ENCODE measurements at regions not wholly inside any gene's neighbourhood (a gene's known extent, or its start where the extent isn't known, plus 50 kb on each side); places are given as distances from the start of the nearest gene placed in this dataset.

DNA sequence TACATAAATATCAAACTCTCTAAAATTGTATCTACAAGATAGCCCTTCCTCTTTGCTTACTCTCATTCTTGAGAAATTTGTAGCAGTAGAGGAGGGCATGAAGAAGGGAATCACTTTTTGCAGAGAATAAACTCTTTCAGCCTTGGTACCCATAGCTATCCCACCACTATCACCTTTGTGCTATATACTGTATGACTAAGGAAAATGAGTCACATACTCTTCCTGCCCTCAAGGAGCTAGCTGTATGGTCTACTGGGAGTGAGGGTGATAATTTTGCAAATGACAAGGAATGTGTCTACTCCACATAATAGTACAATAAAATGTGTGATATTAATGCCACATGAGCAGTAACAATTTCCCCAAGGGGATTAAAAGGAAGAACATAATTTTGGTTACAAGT is 184.6 kb upstream of the WSB1 start:
- Histone ChIP-seq H3K27me3 (no peaks in the 10 kb centered on the region), H3K9me3 (no peaks in the 10 kb centered on the region), H3K36me3 (no peaks in the 10 kb centered on the region), H3K27ac (no peak overlapping the region), H3K4me3 (no peak overlapping the region), H3K4me1 (no peaks in the 10 kb centered on the region)
- intact Hi-C loops (cut with DNase I), result no loop called here
- TF ChIP-seq POLR2A (IDR thresholded peaks at IDR 0.05), result no peak
- TF ChIP-seq, protein P1, sequence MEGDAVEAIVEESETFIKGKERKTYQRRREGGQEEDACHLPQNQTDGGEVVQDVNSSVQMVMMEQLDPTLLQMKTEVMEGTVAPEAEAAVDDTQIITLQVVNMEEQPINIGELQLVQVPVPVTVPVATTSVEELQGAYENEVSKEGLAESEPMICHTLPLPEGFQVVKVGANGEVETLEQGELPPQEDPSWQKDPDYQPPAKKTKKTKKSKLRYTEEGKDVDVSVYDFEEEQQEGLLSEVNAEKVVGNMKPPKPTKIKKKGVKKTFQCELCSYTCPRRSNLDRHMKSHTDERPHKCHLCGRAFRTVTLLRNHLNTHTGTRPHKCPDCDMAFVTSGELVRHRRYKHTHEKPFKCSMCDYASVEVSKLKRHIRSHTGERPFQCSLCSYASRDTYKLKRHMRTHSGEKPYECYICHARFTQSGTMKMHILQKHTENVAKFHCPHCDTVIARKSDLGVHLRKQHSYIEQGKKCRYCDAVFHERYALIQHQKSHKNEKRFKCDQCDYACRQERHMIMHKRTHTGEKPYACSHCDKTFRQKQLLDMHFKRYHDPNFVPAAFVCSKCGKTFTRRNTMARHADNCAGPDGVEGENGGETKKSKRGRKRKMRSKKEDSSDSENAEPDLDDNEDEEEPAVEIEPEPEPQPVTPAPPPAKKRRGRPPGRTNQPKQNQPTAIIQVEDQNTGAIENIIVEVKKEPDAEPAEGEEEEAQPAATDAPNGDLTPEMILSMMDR (IDR thresholded peaks at IDR 0.05), result no peak
- no peak for DNase-seq

DNA sequence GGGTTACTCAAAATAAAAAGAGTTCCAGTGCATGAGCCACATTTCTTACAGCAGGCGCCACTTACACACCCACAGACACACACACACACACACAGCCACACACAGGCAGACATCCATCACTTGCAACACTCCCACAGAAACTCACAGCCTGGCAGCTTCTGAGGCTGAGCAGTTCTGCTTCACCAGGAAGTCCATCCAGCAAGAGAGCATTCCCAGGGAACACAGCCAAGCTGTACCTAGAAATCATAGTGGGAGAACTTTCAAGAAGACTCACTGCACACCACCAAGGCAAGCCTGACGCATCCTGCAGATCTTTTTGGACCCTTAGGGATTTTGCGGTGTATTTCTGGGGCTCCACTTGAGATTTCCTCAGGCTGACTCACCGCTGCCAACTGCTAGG is 140.9 kb upstream of the WSB1 start:
- H3K9me3 ChIP-seq, result no peaks in the 10 kb centered on the region
- H3K4me1 ChIP-seq, result no peaks in the 10 kb centered on the region
- WGBS, 2 donors, result 70 to 80% methylated on average over 1 to 3 of the region's 4 CpGs
- no peaks in the 10 kb centered on the region for H3K27me3 ChIP-seq
- no peaks in the 10 kb centered on the region for H3K36me3 ChIP-seq
- no peak for DNase-seq
- H3K4me3 ChIP-seq, result no peak overlapping the region
- intact Hi-C loops (cut with DNase I), result no loop called here
- TF ChIP-seq, protein P1 (IDR thresholded peaks at IDR 0.05), result no peak
- TF ChIP-seq POLR2A (IDR thresholded peaks at IDR 0.05), result no peak
- H3K27ac ChIP-seq, result no peak overlapping the region

DNA sequence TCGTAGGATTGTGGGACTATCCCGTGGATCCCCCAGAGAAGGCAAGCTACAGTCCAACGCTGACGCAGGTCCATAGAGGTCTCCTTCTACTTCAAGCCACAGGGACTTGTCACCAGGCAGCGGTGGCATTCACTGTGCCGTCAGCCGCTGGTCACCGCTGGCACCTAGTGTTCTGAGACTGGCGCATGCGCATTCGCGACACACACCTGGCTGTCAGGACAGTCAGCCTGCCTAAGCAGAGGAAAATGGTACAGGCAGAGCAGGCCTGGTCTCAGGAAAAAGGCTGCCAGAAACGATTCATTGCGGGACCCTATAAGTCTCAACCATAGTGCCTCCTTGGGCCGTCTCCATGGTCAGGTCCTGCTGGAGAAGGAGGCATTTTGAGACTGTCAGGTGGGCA is 138.0 kb upstream of the WSB1 start:
- H3K27me3 ChIP-seq, result no peaks in the 10 kb centered on the region
- no peak for DNase-seq
- intact Hi-C loops (cut with DNase I), result no loop called here
- no peak overlapping the region for H3K4me3 ChIP-seq
- 92 to 100% methylated on average over 1 to 13 of the region's 15 CpGs for WGBS, 2 donors
- H3K4me1 ChIP-seq, result no peaks in the 10 kb centered on the region
- no peaks in the 10 kb centered on the region for H3K9me3 ChIP-seq
- no peak overlapping the region for H3K27ac ChIP-seq
- H3K36me3 ChIP-seq, result no peaks in the 10 kb centered on the region
- TF ChIP-seq, protein P1 (IDR thresholded peaks at IDR 0.05), result no peak
- TF ChIP-seq POLR2A (IDR thresholded peaks at IDR 0.05), result no peak

GRCh38 chr17:27157297-27157696 is 136.6 kb upstream of the WSB1 start:
- no peak for DNase-seq
- Histone ChIP-seq H3K9me3 (no peaks in the 10 kb centered on the region), H3K27me3 (no peaks in the 10 kb centered on the region), H3K4me3 (no peak overlapping the region), H3K27ac (no peak overlapping the region), H3K4me1 (no peaks in the 10 kb centered on the region), H3K36me3 (no peaks in the 10 kb centered on the region)
- WGBS, 2 donors, result 73 to 86% methylated on average over 8 of the region's 8 CpGs
- intact Hi-C loops (cut with DNase I), result no loop called here
- TF ChIP-seq, protein P1 (IDR thresholded peaks at IDR 0.05), result no peak
- no peak for TF ChIP-seq POLR2A (IDR thresholded peaks at IDR 0.05)

GRCh38 chr17:27157898-27158297 is 136.0 kb upstream of the WSB1 start:
- H3K4me1 ChIP-seq, result no peaks in the 10 kb centered on the region
- no peak overlapping the region for H3K4me3 ChIP-seq
- TF ChIP-seq POLR2A (IDR thresholded peaks at IDR 0.05), result no peak
- TF ChIP-seq, protein P1 (IDR thresholded peaks at IDR 0.05), result no peak
- H3K27me3 ChIP-seq, result no peaks in the 10 kb centered on the region
- intact Hi-C loops (cut with DNase I), result no loop called here
- no peak overlapping the region for H3K27ac ChIP-seq
- H3K9me3 ChIP-seq, result no peaks in the 10 kb centered on the region
- no peaks in the 10 kb centered on the region for H3K36me3 ChIP-seq
- no peak for DNase-seq
- 82 to 90% methylated on average over 4 to 7 of the region's 10 CpGs for WGBS, 2 donors
